ENCODE measurements at regions not wholly inside any gene's neighbourhood (a gene's known extent, or its start where the extent isn't known, plus 50 kb on each side); places are given as distances from the start of the nearest gene placed in this dataset.

DNA sequence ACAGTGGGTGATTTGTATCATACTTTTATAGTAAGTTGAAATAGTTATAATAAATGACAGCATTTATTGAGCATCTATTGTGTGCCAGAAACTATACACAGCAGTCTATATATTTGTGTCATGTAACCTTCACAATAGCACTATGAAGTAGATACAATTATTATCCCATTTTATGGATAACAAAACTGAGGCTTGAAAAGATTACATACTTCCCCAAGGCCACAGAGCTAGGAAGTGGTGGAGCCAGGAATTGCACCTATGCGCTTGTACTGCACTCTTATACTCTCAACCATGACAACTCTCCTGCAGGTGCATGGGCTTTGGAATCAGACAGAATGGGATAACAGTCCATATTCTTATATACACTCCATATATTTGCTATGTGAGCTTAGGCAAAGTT is 110.6 kb upstream of the SOX5 start:
- TF ChIP-seq, protein P1, sequence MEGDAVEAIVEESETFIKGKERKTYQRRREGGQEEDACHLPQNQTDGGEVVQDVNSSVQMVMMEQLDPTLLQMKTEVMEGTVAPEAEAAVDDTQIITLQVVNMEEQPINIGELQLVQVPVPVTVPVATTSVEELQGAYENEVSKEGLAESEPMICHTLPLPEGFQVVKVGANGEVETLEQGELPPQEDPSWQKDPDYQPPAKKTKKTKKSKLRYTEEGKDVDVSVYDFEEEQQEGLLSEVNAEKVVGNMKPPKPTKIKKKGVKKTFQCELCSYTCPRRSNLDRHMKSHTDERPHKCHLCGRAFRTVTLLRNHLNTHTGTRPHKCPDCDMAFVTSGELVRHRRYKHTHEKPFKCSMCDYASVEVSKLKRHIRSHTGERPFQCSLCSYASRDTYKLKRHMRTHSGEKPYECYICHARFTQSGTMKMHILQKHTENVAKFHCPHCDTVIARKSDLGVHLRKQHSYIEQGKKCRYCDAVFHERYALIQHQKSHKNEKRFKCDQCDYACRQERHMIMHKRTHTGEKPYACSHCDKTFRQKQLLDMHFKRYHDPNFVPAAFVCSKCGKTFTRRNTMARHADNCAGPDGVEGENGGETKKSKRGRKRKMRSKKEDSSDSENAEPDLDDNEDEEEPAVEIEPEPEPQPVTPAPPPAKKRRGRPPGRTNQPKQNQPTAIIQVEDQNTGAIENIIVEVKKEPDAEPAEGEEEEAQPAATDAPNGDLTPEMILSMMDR (IDR thresholded peaks at IDR 0.05 in 8 of 11, conservative IDR thresholded peaks at IDR 0.05 in 3 of 11), result no peak
- no peak for TF ChIP-seq POLR2A (IDR thresholded peaks at IDR 0.05)

Measured in spleen (tissue), 7 donors.